Heart left ventricle (tissue), 16 donors: ENCODE measurements at regions not wholly inside any gene's neighbourhood (a gene's known extent, or its start where the extent isn't known, plus 50 kb on each side); places are given as distances from the start of the nearest gene placed in this dataset.

Experiments
- ATAC-seq, 4 donors: fragments of 200-7000 bp; cut with Tn5 transposase; one replicate each; pipeline ENCODE4 v1.9.1; 2020 to 2022; ENCODE audit warnings: moderate library complexity in 4 of 4, mild to moderate bottlenecking in 3 of 4, moderate number of reproducible peaks in 1 of 4
- DNase-seq, 5 donors: peaks; one replicate each; pipeline ENCODE4 v3.0.0-alpha.2; 2020
- H3K27ac ChIP-seq, 12 donors: fragments of 200-600 bp; sonication (generic) in 4 of 12; one replicate each; pipeline versions ENCODE4 v1.5.0 to v1.8.0; 2016 to 2022; ENCODE audit warnings: mild to moderate bottlenecking in 2 of 12
- H3K27me3 ChIP-seq, 9 donors: fragments of 200-600 bp; sonication (generic) in 2 of 9; one replicate each; pipeline versions ENCODE4 v1.5.1 to v1.8.0; 2016 to 2022; ENCODE audit warnings: mild to moderate bottlenecking in 3 of 9
- H3K36me3 ChIP-seq, 9 donors: fragments of 200-600 bp; sonication (generic) in 2 of 9; one replicate each; pipeline versions ENCODE4 v1.5.0 to v1.8.0; 2018 to 2022; ENCODE audit warnings: mild to moderate bottlenecking in 2 of 9
- H3K4me1 ChIP-seq, 12 donors: fragments of 200-600 bp; sonication (generic) in 4 of 12; one replicate each; pipeline versions ENCODE4 v1.5.0 to v1.8.0; 2016 to 2022; ENCODE audit warnings: mild to moderate bottlenecking in 3 of 12
- H3K4me3 ChIP-seq, 12 donors: fragments of 200-600 bp; sonication (generic) in 4 of 12; one replicate each; pipeline versions ENCODE4 v1.5.0 to v1.8.0; 2017 to 2022; ENCODE audit warnings: mild to moderate bottlenecking in 9 of 12, moderate library complexity in 4 of 12
- H3K9me3 ChIP-seq, 12 donors: fragments of 200-600 bp; sonication (generic) in 4 of 12; one replicate each; pipeline versions ENCODE4 v1.5.0 to v1.8.0; 2016 to 2022; ENCODE audit warnings: mild to moderate bottlenecking in 1 of 12
- POLR2A ChIP-seq, 2 donors: fragments of 450-650 bp; IDR thresholded peaks; one replicate each; pipeline ENCODE4 v1.6.1; 2017; ENCODE audit warnings: antibody characterized with exemption in 2 of 2, mild to moderate bottlenecking in 2 of 2, moderate library complexity in 2 of 2
- WGBS, 4 donors: extraction: QIAGEN DNeasy Blood & Tissue Kit in 2 of 4; methylation state at CpG; one replicate each; pipeline versions ENCODE4 v1.1.5 to v1.1.7; 2013 to 2018; 5-methylcytosine and 5-hydroxymethylcytosine counted together
- intact Hi-C, 10 donors: fragments of 100-400 bp; cut with DNase I; formaldehyde crosslinking; loops; one replicate each; pipeline versions ENCODE4 v1.11.1 to v1.14.2; 2022
- TF ChIP-seq, protein P1 (sequence below), 12 donors: fragments of 200-600 bp; sonication (generic) in 4 of 12; IDR thresholded peaks; one replicate each; pipeline versions ENCODE4 v1.5.0 to v1.8.0; 2018 to 2022; ENCODE audit warnings: antibody characterized with exemption in 12 of 12, mild to moderate bottlenecking in 5 of 12
- donor health status: ischemic (EF 13 %, LVEDD 7.1; RV severe dilation, severe dysfunction).
- donor health status: healthy with polysubstance abuse.
- donor health status: DM: no; HTN: yes; CAD: no.
- donor health status: DM: no; HTN: no; CAD: no.
- donor health status: ischemic (EF 25% LVEDD 6.9; RV normal size, moderate dysfunction).
- donor health status: ischemic (EF 25% LVEDD 5.7; RV mildly dilated, moderate dysfunction).
- donor health status: healthy.
- donor health status: DM: yes; HTN: yes; CAD: no.
- donor health status: ischemic (EF 35%, LVEDD 5.7; RV mildly dilated, moderate dysfunction).
- donor health status: nonischemic (EF 11% LVEDD 7.7; RV severe dilation, severe dysfunction).
- donor health status: DM: yes; HTN: yes; CAD: no.
- donor health status: PGD.
- donor health status: ischemic (EF 29% LVEDD 5.4; RV normal size, mild dysfunction).
- donor health status: nonischemic (EF 23%, LVEDD 6.1; RV moderate dilation, normal function).

DNA sequence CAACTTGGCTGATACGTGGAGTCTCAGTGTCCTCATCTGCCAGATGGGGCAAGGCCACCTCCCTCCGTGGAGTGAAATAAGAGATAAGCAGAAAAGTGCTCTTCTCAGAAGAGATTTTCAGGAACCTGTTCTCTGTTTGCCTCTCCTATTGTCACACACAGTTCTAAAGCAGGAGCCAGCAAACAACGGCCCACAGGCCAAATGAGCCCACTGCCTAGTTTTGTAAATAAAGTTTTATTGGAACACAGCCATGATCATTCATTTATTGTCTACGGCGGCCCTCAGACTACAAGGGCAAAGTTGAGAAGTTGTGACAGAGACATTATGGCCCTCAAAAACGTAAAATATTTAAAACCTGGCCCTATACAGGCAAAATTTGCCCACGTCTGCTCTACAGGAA is 256.8 kb upstream of the IGF1R start:
- TF ChIP-seq POLR2A (IDR thresholded peaks at IDR 0.05) = no peak
- TF ChIP-seq, protein P1, sequence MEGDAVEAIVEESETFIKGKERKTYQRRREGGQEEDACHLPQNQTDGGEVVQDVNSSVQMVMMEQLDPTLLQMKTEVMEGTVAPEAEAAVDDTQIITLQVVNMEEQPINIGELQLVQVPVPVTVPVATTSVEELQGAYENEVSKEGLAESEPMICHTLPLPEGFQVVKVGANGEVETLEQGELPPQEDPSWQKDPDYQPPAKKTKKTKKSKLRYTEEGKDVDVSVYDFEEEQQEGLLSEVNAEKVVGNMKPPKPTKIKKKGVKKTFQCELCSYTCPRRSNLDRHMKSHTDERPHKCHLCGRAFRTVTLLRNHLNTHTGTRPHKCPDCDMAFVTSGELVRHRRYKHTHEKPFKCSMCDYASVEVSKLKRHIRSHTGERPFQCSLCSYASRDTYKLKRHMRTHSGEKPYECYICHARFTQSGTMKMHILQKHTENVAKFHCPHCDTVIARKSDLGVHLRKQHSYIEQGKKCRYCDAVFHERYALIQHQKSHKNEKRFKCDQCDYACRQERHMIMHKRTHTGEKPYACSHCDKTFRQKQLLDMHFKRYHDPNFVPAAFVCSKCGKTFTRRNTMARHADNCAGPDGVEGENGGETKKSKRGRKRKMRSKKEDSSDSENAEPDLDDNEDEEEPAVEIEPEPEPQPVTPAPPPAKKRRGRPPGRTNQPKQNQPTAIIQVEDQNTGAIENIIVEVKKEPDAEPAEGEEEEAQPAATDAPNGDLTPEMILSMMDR (IDR thresholded peaks at IDR 0.05) = no peak
- Histone ChIP-seq H3K27ac (no peak overlapping the region), H3K36me3 (no peaks in the 10 kb centered on the region), H3K4me3 (no peak overlapping the region), H3K27me3 (peaks cover 0 to 43% (median 7%) of the 10 kb centered on the region in 9 donors), H3K4me1 (no peaks in the 10 kb centered on the region), H3K9me3 (no peaks in the 10 kb centered on the region)
- no peak for DNase-seq
- no peak for ATAC-seq
- intact Hi-C loops = no loop called here
- WGBS, 4 donors = 77 to 85% (median 78%) methylated on average over 7 of the region's 7 CpGs

DNA sequence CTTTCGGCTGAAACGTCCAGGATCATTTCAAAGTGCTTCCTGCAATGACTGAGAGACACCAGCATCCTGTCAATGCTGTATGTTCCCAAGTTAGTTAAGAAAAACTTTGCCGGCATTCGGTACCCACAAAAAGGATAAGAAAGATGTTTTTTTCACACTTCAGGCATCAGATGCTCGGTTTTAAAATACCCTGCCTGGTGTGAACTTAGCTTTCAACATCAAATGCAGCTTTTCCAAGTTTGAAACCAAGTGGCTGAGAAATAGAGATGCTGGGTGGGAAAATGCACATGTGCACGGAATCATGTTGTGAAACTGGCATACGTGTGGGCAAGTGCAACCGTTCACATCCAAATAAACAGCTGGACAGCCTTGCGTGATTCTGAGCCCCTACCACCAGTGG is 254.9 kb upstream of the IGF1R start:
- H3K27ac ChIP-seq = no peak overlapping the region
- DNase-seq (no peak), ATAC-seq (no peak)
- H3K4me1 ChIP-seq = no peaks in the 10 kb centered on the region
- WGBS, 4 donors = 74 to 77% (median 76%) methylated on average over 9 of the region's 9 CpGs
- peaks cover 0 to 50% (median 7%) of the 10 kb centered on the region in 9 donors for H3K27me3 ChIP-seq
- no peak overlapping the region for H3K4me3 ChIP-seq
- TF ChIP-seq POLR2A (IDR thresholded peaks at IDR 0.05) = no peak
- TF ChIP-seq, protein P1 (IDR thresholded peaks at IDR 0.05) = no peak
- no peaks in the 10 kb centered on the region for H3K9me3 ChIP-seq
- intact Hi-C loops = no loop called here
- no peaks in the 10 kb centered on the region for H3K36me3 ChIP-seq

DNA sequence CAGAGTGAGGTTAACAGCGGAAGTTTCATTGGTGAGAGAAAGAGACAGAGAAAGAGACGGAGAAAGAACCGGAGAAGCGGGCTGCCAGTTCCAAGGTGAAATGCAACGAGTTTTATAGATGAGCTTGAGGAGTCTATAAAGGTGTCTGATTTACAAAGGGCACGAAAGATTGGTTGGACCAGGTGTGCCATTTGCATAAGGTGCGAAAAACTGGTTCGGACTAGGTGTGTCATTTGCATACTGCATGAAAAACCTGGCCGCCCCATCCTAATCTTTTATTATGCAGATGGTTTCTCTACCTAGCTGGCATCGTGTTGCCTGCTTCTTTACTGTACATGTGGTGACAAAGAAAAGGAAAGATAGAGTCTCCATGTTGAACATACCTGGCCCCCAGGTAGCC is 253.8 kb upstream of the IGF1R start:
- ATAC-seq (no peak), DNase-seq (no peak)
- no peak overlapping the region for H3K4me3 ChIP-seq
- intact Hi-C loops = no loop called here
- peaks cover 0 to 44% (median 7%) of the 10 kb centered on the region in 9 donors for H3K27me3 ChIP-seq
- no peaks in the 10 kb centered on the region for H3K36me3 ChIP-seq
- WGBS, 4 donors = 62 to 71% (median 64%) methylated on average over 10 of the region's 10 CpGs
- H3K27ac ChIP-seq = no peak overlapping the region
- TF ChIP-seq, protein P1 (IDR thresholded peaks at IDR 0.05) = no peak
- TF ChIP-seq POLR2A (IDR thresholded peaks at IDR 0.05) = no peak
- no peaks in the 10 kb centered on the region for H3K4me1 ChIP-seq
- no peaks in the 10 kb centered on the region for H3K9me3 ChIP-seq

GRCh38 chr15:98395974-98396610 is 252.2 kb upstream of the IGF1R start:
- H3K9me3 ChIP-seq = no peaks in the 10 kb centered on the region
- WGBS, 4 donors = 71 to 83% (median 78%) methylated on average over 6 of the region's 6 CpGs
- TF ChIP-seq, protein P1 (IDR thresholded peaks at IDR 0.05) = no peak
- TF ChIP-seq POLR2A (IDR thresholded peaks at IDR 0.05) = no peak
- H3K27ac ChIP-seq = no peak overlapping the region
- no peaks in the 10 kb centered on the region for H3K36me3 ChIP-seq
- no peak for DNase-seq
- no peak for ATAC-seq
- intact Hi-C loops = no loop called here
- H3K27me3 ChIP-seq = peaks cover 0 to 36% (median 6%) of the 10 kb centered on the region in 9 donors
- no peak overlapping the region for H3K4me3 ChIP-seq
- no peaks in the 10 kb centered on the region for H3K4me1 ChIP-seq
